NCI-H2196 (cell line): ENCODE measurements at regions not wholly inside any gene's neighbourhood (a gene's known extent, or its start where the extent isn't known, plus 50 kb on each side); places are given as distances from the start of the nearest gene placed in this dataset.

ENCODE experiments used
- DNase-seq: peaks from one replicate; lab custom pipeline; 2025; ENCODE audit not compliant: unreplicated experiment; lab: John Stamatoyannopoulos, UW

GRCh38 chr3:194832346-194833104, 146.8 kb downstream of the FAM43A start:
- DNase-seq = no peak

GRCh38 chr3:194833114-194833910, 147.6 kb downstream of the FAM43A start:
- no peak for DNase-seq

- DNase-seq = no peak
These were observed 151.0 kb downstream of the FAM43A start for GRCh38 chr3:194836661-194837060.

GRCh38 chr3:194837457-194838127, 151.9 kb downstream of the FAM43A start:
- no peak for DNase-seq

- no peak for DNase-seq
These were observed 152.6 kb downstream of the FAM43A start for GRCh38 chr3:194838236-194838635.

- no peak for DNase-seq
These were observed 155.2 kb downstream of the FAM43A start for GRCh38 chr3:194840661-194841514.

- DNase-seq = no peak
These were observed 155.8 kb downstream of the FAM43A start for GRCh38 chr3:194841515-194841841.

- no peak for DNase-seq
These were observed 157.9 kb downstream of the FAM43A start for GRCh38 chr3:194843556-194843955.

GRCh38 chr3:194844046-194844445, 158.4 kb downstream of the FAM43A start:
- no peak for DNase-seq

GRCh38 chr3:194849166-194849875, 163.6 kb downstream of the FAM43A start:
- no peak for DNase-seq

- DNase-seq = peak; percentile 90
These were observed 165.6 kb downstream of the FAM43A start for GRCh38 chr3:194851254-194851653.

- no peak for DNase-seq
These were observed 166.3 kb downstream of the FAM43A start for GRCh38 chr3:194851941-194852340.

- DNase-seq = no peak
These were observed 166.7 kb downstream of the FAM43A start for GRCh38 chr3:194852345-194852744.

GRCh38 chr3:194852831-194853508, 167.3 kb downstream of the FAM43A start:
- peak; percentile 81 for DNase-seq

GRCh38 chr3:194854206-194854605, 168.5 kb downstream of the FAM43A start:
- DNase-seq = no peak

GRCh38 chr3:194854659-194855390, 169.1 kb downstream of the FAM43A start:
- no peak for DNase-seq

- DNase-seq = no peak
These were observed 170.6 kb downstream of the FAM43A start for GRCh38 chr3:194856296-194856695.

GRCh38 chr3:194857469-194858113, 171.9 kb downstream of the FAM43A start:
- DNase-seq = no peak

GRCh38 chr3:194858382-194858781, 172.7 kb downstream of the FAM43A start:
- DNase-seq = no peak
